Gastrocnemius medialis (tissue), 4 donors: ENCODE measurements at regions not wholly inside any gene's neighbourhood (a gene's known extent, or its start where the extent isn't known, plus 50 kb on each side); places are given as distances from the start of the nearest gene placed in this dataset.

Experiments
- ATAC-seq, 2 donors: fragments of 150-250 bp; one replicate each; pipeline ENCODE4 v1.9.1; 2016
- DNase-seq, 2 donors: peaks; one replicate each; pipeline ENCODE4 v3.0.0-alpha.2; 2019
- H3K27ac ChIP-seq, 4 donors: fragments of 200-600 bp; sonication (generic); 1 replicate in 1 of 4; 2 replicates in 3 of 4; pipeline ENCODE4 v1.5.1; 2016 to 2018; ENCODE audit warnings: mild to moderate bottlenecking in 2 of 4, moderate library complexity in 1 of 4
- H3K27me3 ChIP-seq, 3 donors: fragments of 200-600 bp; sonication (generic) in 2 of 3; 1 replicate in 1 of 3; 2 replicates in 2 of 3; pipeline versions ENCODE4 v1.5.1 to v1.6.0; 2016 to 2019; ENCODE audit warnings: mild to moderate bottlenecking in 1 of 3, moderate library complexity in 1 of 3
- H3K36me3 ChIP-seq, 2 donors: fragments of 200-600 bp; sonication (generic) in 1 of 2; one replicate each; pipeline ENCODE4 v1.5.1; 2017 to 2018
- H3K4me1 ChIP-seq, 2 donors: fragments of 200-600 bp; sonication (generic) in 1 of 2; one replicate each; pipeline ENCODE4 v1.5.1; 2016 to 2017; ENCODE audit warnings: mild to moderate bottlenecking in 2 of 2
- H3K4me3 ChIP-seq, 4 donors: fragments of 200-600 bp; sonication (generic) in 3 of 4; 1 replicate in 1 of 4; 2 replicates in 3 of 4; pipeline ENCODE4 v1.5.1; 2016 to 2019; ENCODE audit warnings: mild to moderate bottlenecking in 2 of 4
- H3K9me3 ChIP-seq, 3 donors: fragments of 200-600 bp; sonication (generic) in 2 of 3; 1 replicate in 1 of 3; 2 replicates in 2 of 3; pipeline ENCODE4 v1.5.1; 2016 to 2019
- POLR2A ChIP-seq, 2 donors: fragments of 450-650 bp; IDR thresholded peaks; one replicate each; pipeline ENCODE4 v1.6.1; 2017; ENCODE audit warnings: antibody characterized with exemption in 2 of 2, mild to moderate bottlenecking in 2 of 2, moderate library complexity in 2 of 2
- in situ Hi-C, 4 donors: fragments of 200-750 bp; cut with MboI; loops; one replicate each; pipeline versions ENCODE4 v1.15.0 to v1.8.0; 2017; ENCODE audit warnings: low sequenced_read_pairs in 4 of 4
- intact Hi-C: fragments of 100-400 bp; cut with DNase I; formaldehyde crosslinking; loops from one replicate; pipeline ENCODE4 v1.15.1; 2023; ENCODE audit warnings: low total_unique reads
- TF ChIP-seq, protein P1 (sequence below), 5 experiments: fragments of 450-650 bp in 3 of 5; fragments of 200-600 bp in 2 of 5; sonication (generic) in 2 of 5; IDR thresholded peaks in 4 of 5; conservative IDR thresholded peaks in 1 of 5; 1 replicate in 4 of 5; 2 replicates in 1 of 5; pipeline ENCODE4 v1.5.1; 2016 to 2019; ENCODE audit warnings: antibody characterized with exemption in 5 of 5, mild to moderate bottlenecking in 3 of 5, moderate library complexity in 3 of 5

DNA sequence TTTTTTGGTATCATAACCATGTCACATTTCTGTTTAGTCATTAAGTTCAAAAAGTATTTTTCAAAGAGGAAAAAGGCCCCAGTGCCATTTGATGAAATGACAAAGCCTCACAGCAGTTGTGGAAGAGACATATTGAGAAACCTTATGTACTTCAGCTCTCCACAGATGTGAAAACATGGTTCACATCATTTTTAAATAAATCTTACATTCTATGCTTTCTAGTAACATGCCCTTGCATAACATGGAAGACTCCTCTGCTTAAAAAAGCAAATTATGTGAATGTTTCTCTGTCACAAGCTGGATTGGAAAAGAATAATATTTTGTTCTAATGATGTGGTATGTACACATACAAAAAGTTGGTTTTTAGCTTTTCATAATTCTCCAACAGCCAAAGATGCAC lies 934.1 kb downstream of the NLGN4Y start:
- TF ChIP-seq POLR2A (IDR thresholded peaks at IDR 0.05), result no peak
- TF ChIP-seq, protein P1, sequence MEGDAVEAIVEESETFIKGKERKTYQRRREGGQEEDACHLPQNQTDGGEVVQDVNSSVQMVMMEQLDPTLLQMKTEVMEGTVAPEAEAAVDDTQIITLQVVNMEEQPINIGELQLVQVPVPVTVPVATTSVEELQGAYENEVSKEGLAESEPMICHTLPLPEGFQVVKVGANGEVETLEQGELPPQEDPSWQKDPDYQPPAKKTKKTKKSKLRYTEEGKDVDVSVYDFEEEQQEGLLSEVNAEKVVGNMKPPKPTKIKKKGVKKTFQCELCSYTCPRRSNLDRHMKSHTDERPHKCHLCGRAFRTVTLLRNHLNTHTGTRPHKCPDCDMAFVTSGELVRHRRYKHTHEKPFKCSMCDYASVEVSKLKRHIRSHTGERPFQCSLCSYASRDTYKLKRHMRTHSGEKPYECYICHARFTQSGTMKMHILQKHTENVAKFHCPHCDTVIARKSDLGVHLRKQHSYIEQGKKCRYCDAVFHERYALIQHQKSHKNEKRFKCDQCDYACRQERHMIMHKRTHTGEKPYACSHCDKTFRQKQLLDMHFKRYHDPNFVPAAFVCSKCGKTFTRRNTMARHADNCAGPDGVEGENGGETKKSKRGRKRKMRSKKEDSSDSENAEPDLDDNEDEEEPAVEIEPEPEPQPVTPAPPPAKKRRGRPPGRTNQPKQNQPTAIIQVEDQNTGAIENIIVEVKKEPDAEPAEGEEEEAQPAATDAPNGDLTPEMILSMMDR (IDR thresholded peaks at IDR 0.05 in 4 of 5, conservative IDR thresholded peaks at IDR 0.05 in 1 of 5), result no peak
- intact Hi-C loops (no loop called here), in situ Hi-C loops (no loop called here)
- H3K4me1 ChIP-seq, result no peaks in the 10 kb centered on the region
- no peaks in the 10 kb centered on the region for H3K27me3 ChIP-seq
- no peak overlapping the region for H3K4me3 ChIP-seq
- no peak overlapping the region for H3K27ac ChIP-seq
- no peaks in the 10 kb centered on the region for H3K9me3 ChIP-seq
- DNase-seq, result no peak
- no peak for ATAC-seq
- no peaks in the 10 kb centered on the region for H3K36me3 ChIP-seq

- ATAC-seq, result no peak
- no peaks in the 10 kb centered on the region for H3K4me1 ChIP-seq
- no peaks in the 10 kb centered on the region for H3K27me3 ChIP-seq
- TF ChIP-seq, protein P1 (IDR thresholded peaks at IDR 0.05 in 4 of 5, conservative IDR thresholded peaks at IDR 0.05 in 1 of 5), result no peak
- no peak for TF ChIP-seq POLR2A (IDR thresholded peaks at IDR 0.05)
- no peaks in the 10 kb centered on the region for H3K36me3 ChIP-seq
- H3K4me3 ChIP-seq, result no peak overlapping the region
- intact Hi-C loops, result no loop called here
- no peak for DNase-seq
- H3K9me3 ChIP-seq, result no peaks in the 10 kb centered on the region
- no peak overlapping the region for H3K27ac ChIP-seq
- in situ Hi-C loops, result no loop called here
Measured at GRCh38 chrY:15465880-15466279, 941.6 kb downstream of the NLGN4Y start.

GRCh38 chrY:15466891-15467290 lies 942.6 kb downstream of the NLGN4Y start:
- ATAC-seq (no peak), DNase-seq (no peak)
- Histone ChIP-seq H3K27ac (no peak overlapping the region), H3K9me3 (no peaks in the 10 kb centered on the region), H3K27me3 (no peaks in the 10 kb centered on the region), H3K4me3 (no peak overlapping the region), H3K36me3 (no peaks in the 10 kb centered on the region), H3K4me1 (no peaks in the 10 kb centered on the region)
- in situ Hi-C loops (no loop called here), intact Hi-C loops (no loop called here)
- TF ChIP-seq POLR2A (IDR thresholded peaks at IDR 0.05), result no peak
- TF ChIP-seq, protein P1 (IDR thresholded peaks at IDR 0.05 in 4 of 5, conservative IDR thresholded peaks at IDR 0.05 in 1 of 5), result no peak

- intact Hi-C loops (no loop called here), in situ Hi-C loops (no loop called here)
- no peak for DNase-seq
- no peak for ATAC-seq
- Histone ChIP-seq H3K36me3 (no peaks in the 10 kb centered on the region), H3K27ac (no peak overlapping the region), H3K9me3 (no peaks in the 10 kb centered on the region), H3K27me3 (no peaks in the 10 kb centered on the region), H3K4me1 (no peaks in the 10 kb centered on the region), H3K4me3 (no peak overlapping the region)
- no peak for TF ChIP-seq POLR2A (IDR thresholded peaks at IDR 0.05)
- TF ChIP-seq, protein P1 (IDR thresholded peaks at IDR 0.05 in 4 of 5, conservative IDR thresholded peaks at IDR 0.05 in 1 of 5), result no peak
Measured at GRCh38 chrY:15468091-15468490, 943.8 kb downstream of the NLGN4Y start.

- Histone ChIP-seq H3K4me3 (no peak overlapping the region), H3K9me3 (no peaks in the 10 kb centered on the region), H3K27me3 (no peaks in the 10 kb centered on the region), H3K27ac (no peak overlapping the region), H3K36me3 (no peaks in the 10 kb centered on the region), H3K4me1 (no peaks in the 10 kb centered on the region)
- TF ChIP-seq, protein P1 (IDR thresholded peaks at IDR 0.05 in 4 of 5, conservative IDR thresholded peaks at IDR 0.05 in 1 of 5), result no peak
- no peak for TF ChIP-seq POLR2A (IDR thresholded peaks at IDR 0.05)
- DNase-seq (no peak), ATAC-seq (no peak)
- in situ Hi-C loops (no loop called here), intact Hi-C loops (no loop called here)
Measured at GRCh38 chrY:15471371-15471770, 947.0 kb downstream of the NLGN4Y start.
